Kasumi-1 (cell line): ENCODE measurements at regions not wholly inside any gene's neighbourhood (a gene's known extent, or its start where the extent isn't known, plus 50 kb on each side); places are given as distances from the start of the nearest gene placed in this dataset.

ENCODE experiments used
- DNase-seq, 2 experiments: peaks; one replicate each; lab custom pipeline; 2025; lab: John Stamatoyannopoulos, UW

GRCh38 chr2:8139668-8140200 lies 542.1 kb upstream of the ID2 start:
- peak; percentile 35 to 38 for DNase-seq

GRCh38 chr2:8141079-8141707 lies 540.7 kb upstream of the ID2 start:
- DNase-seq: no peak

- no peak for DNase-seq
Measured at GRCh38 chr2:8141780-8142179, 540.1 kb upstream of the ID2 start.

- DNase-seq: no peak
Measured at GRCh38 chr2:8142461-8142860, 539.4 kb upstream of the ID2 start.

- DNase-seq: no peak
Measured at GRCh38 chr2:8144131-8144631, 537.7 kb upstream of the ID2 start.

GRCh38 chr2:8144785-8145184 lies 537.1 kb upstream of the ID2 start:
- no peak for DNase-seq

GRCh38 chr2:8145375-8145774 lies 536.5 kb upstream of the ID2 start:
- DNase-seq: peak; percentile 47

GRCh38 chr2:8146132-8147005 lies 535.5 kb upstream of the ID2 start:
- no peak for DNase-seq

- no peak for DNase-seq
Measured at GRCh38 chr2:8148260-8149006, 533.4 kb upstream of the ID2 start.

- DNase-seq: no peak
Measured at GRCh38 chr2:8149007-8149405, 532.9 kb upstream of the ID2 start.

GRCh38 chr2:8149985-8150539 lies 531.8 kb upstream of the ID2 start:
- DNase-seq: no peak

GRCh38 chr2:8151888-8152287 lies 530.0 kb upstream of the ID2 start:
- no peak for DNase-seq

- DNase-seq: no peak
Measured at GRCh38 chr2:8152392-8153257, 529.2 kb upstream of the ID2 start.

GRCh38 chr2:8153258-8153718 lies 528.6 kb upstream of the ID2 start:
- no peak for DNase-seq

- DNase-seq: no peak
Measured at GRCh38 chr2:8154270-8154669, 527.6 kb upstream of the ID2 start.

- DNase-seq: no peak
Measured at GRCh38 chr2:8154936-8155335, 526.9 kb upstream of the ID2 start.

GRCh38 chr2:8157621-8158430 lies 524.0 kb upstream of the ID2 start:
- no peak for DNase-seq

GRCh38 chr2:8158711-8159110 lies 523.1 kb upstream of the ID2 start:
- no peak for DNase-seq

- no peak for DNase-seq
Measured at GRCh38 chr2:8159211-8159965, 522.5 kb upstream of the ID2 start.
